Transverse colon (tissue), 3 donors: ENCODE measurements at regions not wholly inside any gene's neighbourhood (a gene's known extent, or its start where the extent isn't known, plus 50 kb on each side); places are given as distances from the start of the nearest gene placed in this dataset.

ENCODE experiments used
- CTCF ChIP-seq, 5 experiments: fragments of 200-600 bp in 3 of 5; fragments of 450-650 bp in 2 of 5; sonication (generic) in 3 of 5; IDR thresholded peaks; 1 replicate in 2 of 5; 2 replicates in 3 of 5; pipeline ENCODE4 v1.5.1; 2016 to 2017; ENCODE audit warnings: antibody characterized with exemption in 5 of 5, inconsistent platforms in 3 of 5, mild to moderate bottlenecking in 2 of 5, moderate library complexity in 1 of 5
- POLR2A ChIP-seq: fragments of 450-650 bp; IDR thresholded peaks from one replicate; pipeline ENCODE4 v1.6.1; 2016; ENCODE audit warnings: antibody characterized with exemption, mild to moderate bottlenecking, moderate library complexity

DNA sequence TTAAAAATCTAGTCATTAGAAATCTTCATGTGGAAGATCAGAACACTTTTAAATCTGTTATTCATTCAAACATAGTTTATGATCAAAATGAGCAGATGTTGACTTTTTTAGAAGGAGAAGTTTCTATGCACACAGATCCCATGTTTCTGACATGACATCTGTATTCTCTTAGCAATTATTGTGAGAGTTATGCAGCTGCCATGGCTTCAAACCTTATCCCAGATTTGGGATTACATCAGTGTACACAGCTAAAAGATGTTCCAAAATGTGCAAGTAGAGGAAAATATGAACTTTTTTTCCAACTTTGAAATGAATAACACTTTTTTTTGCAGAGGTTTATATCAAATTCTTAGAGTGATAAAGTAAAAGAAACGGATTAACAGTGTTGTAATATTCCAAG is 1166.9 kb downstream of the ZPLD1 start:
- TF ChIP-seq POLR2A (no peak), CTCF (IDR thresholded peaks at IDR 0.05) (no peak)
